ENCODE measurements at regions not wholly inside any gene's neighbourhood (a gene's known extent, or its start where the extent isn't known, plus 50 kb on each side); places are given as distances from the start of the nearest gene placed in this dataset.

DNA sequence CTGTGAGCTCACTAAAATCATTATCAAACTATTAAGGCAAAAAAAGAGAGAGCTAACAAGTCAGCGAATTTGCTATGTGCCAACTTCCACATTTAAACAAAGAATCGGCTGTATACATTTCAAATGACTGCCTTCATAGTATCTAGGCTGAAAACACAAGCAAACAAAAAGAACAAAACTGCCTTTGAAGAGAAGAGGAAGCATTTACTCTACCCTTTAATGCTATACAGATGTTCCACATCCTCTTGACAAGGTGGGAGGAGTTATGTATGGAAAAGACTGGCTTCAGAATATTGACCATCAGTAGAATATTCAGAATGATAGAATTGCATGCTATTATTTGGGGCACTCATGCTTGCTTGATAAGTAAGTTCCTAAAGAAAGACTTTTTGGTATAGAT lies 741.7 kb downstream of the PLCL1 start:
- TF ChIP-seq POLR2AphosphoS5 (IDR thresholded peaks at IDR 0.05; ENCODE audit: borderline replicate concordance, low read depth, low read length), result no peak
- no peak for TF ChIP-seq EZH2 (IDR thresholded peaks at IDR 0.05)
- TF ChIP-seq FOXP2 (optimal IDR thresholded peaks at IDR 0.05; ENCODE audit: control extremely low read depth, extremely low read length, insufficient read depth), result no peak
